GM23248 (cell line): ENCODE measurements at regions not wholly inside any gene's neighbourhood (a gene's known extent, or its start where the extent isn't known, plus 50 kb on each side); places are given as distances from the start of the nearest gene placed in this dataset.

Experiments used
- DNase-seq: peaks from one replicate; pipeline ENCODE4 v3.0.0-alpha.2; 2015
- H2AFZ ChIP-seq: fragments of 200-600 bp; sonication (generic); 2 replicates; pipeline ENCODE4 v1.6.1; 2016; ENCODE audit warnings: antibody characterized with exemption
- H3F3A ChIP-seq: fragments of 200-600 bp; sonication (generic); 2 replicates; pipeline ENCODE4 v1.6.1; 2016; ENCODE audit warnings: mild to moderate bottlenecking, antibody characterized with exemption, mixed run types; ENCODE audit not compliant: insufficient read depth
- H3K27ac ChIP-seq: fragments of 200-600 bp; sonication (generic); 2 replicates; pipeline ENCODE4 v1.5.1; 2016; ENCODE audit warnings: mild to moderate bottlenecking
- H3K27me3 ChIP-seq: fragments of 200-600 bp; sonication (generic); replicated peaks from 2 replicates; pipeline ENCODE4 v1.6.1; 2016; ENCODE audit warnings: mild to moderate bottlenecking; ENCODE audit not compliant: insufficient read depth
- H3K36me3 ChIP-seq: fragments of 200-600 bp; sonication (generic); 2 replicates; pipeline ENCODE4 v1.6.1; 2016; ENCODE audit warnings: low read depth, mild to moderate bottlenecking
- H3K4me1 ChIP-seq: fragments of 200-600 bp; sonication (generic); 2 replicates; pipeline ENCODE4 v1.6.1; 2016; ENCODE audit warnings: mild to moderate bottlenecking; ENCODE audit not compliant: insufficient read depth
- H3K4me2 ChIP-seq: fragments of 200-600 bp; sonication (generic); one replicate; pipeline ENCODE4 v1.6.1; 2016; ENCODE audit warnings: mild to moderate bottlenecking; ENCODE audit not compliant: unreplicated experiment
- H3K4me3 ChIP-seq: fragments of 200-600 bp; sonication (generic); 2 replicates; pipeline ENCODE4 v1.5.1; 2016; ENCODE audit warnings: mild to moderate bottlenecking
- H3K79me2 ChIP-seq: fragments of 200-600 bp; sonication (generic); 2 replicates; pipeline ENCODE4 v1.6.1; 2016; ENCODE audit warnings: mild to moderate bottlenecking; ENCODE audit not compliant: insufficient read depth
- H3K9ac ChIP-seq: fragments of 200-600 bp; sonication (generic); 2 replicates; pipeline ENCODE4 v1.6.1; 2016; ENCODE audit warnings: mild to moderate bottlenecking
- H3K9me2 ChIP-seq: fragments of 200-600 bp; sonication (generic); 2 replicates; pipeline ENCODE4 v1.6.1; 2016; ENCODE audit warnings: mixed run types, mild to moderate bottlenecking, moderate library complexity; ENCODE audit not compliant: insufficient read depth
- H3K9me3 ChIP-seq: fragments of 200-600 bp; sonication (generic); one replicate; pipeline ENCODE4 v1.6.1; 2017; ENCODE audit warnings: low read depth
- H4K20me1 ChIP-seq: fragments of 200-600 bp; sonication (generic); 2 replicates; pipeline ENCODE4 v1.6.0; 2016; ENCODE audit not compliant: insufficient read depth
- EZH2 ChIP-seq: fragments of 200-600 bp; sonication (generic); IDR thresholded peaks from 2 replicates; pipeline ENCODE4 v1.6.1; 2018; ENCODE audit warnings: antibody characterized with exemption, mild to moderate bottlenecking; ENCODE audit not compliant: insufficient read depth, poor library complexity, severe bottlenecking
- EZH2phosphoT487 ChIP-seq: fragments of 200-600 bp; sonication (generic); IDR thresholded peaks from 2 replicates; pipeline ENCODE4 v1.6.1; 2018; ENCODE audit warnings: antibody characterized with exemption, moderate library complexity, mild to moderate bottlenecking, low read depth; ENCODE audit not compliant: insufficient read depth
- WGBS, 2 experiments: methylation state at CpG; one replicate each; pipeline ENCODE4 v1.1.6; 2015 to 2017; ENCODE audit warnings: low lambda C conversion rate in 2 of 2, low coverage in 1 of 2; ENCODE audit errors: missing lambda C conversion rate in 2 of 2; 5-methylcytosine and 5-hydroxymethylcytosine counted together
- in situ Hi-C: fragments of 300-500 bp; cut with MboI; formaldehyde crosslinking; loops from 2 replicates; pipeline ENCODE4 v1.15.0; 2020

GRCh38 chr15:23890218-23890617 lies 203.1 kb upstream of the NDN start:
- TF ChIP-seq EZH2phosphoT487 (no peak), EZH2 (no peak)
- Histone ChIP-seq H3K9me2 (no peaks in the 10 kb centered on the region), H3K79me2 (no peaks in the 10 kb centered on the region), H3K4me1 (no peaks in the 10 kb centered on the region), H3K36me3 (no peaks in the 10 kb centered on the region), H3K27me3 (no peaks in the 10 kb centered on the region), H2AFZ (no peak overlapping the region), H3F3A (no peaks in the 10 kb centered on the region), H3K4me2 (no peak overlapping the region), H3K27ac (no peak overlapping the region), H3K9me3 (no peaks in the 10 kb centered on the region), H3K4me3 (no peak overlapping the region), H4K20me1 (no peaks in the 10 kb centered on the region), H3K9ac (no peak overlapping the region)
- 12 to 18% methylated on average over 2 of the region's 2 CpGs for WGBS, 2 experiments
- DNase-seq: no peak
- in situ Hi-C loops: no loop called here

GRCh38 chr15:23897091-23897490 lies 210.0 kb upstream of the NDN start:
- no peak overlapping the region for H3K9ac ChIP-seq
- no peak overlapping the region for H3K27ac ChIP-seq
- H3K4me1 ChIP-seq: no peaks in the 10 kb centered on the region
- WGBS, 2 experiments: 21 to 35% methylated on average over 6 of the region's 6 CpGs
- no peak overlapping the region for H2AFZ ChIP-seq
- no peak overlapping the region for H3K4me3 ChIP-seq
- no peaks in the 10 kb centered on the region for H3K79me2 ChIP-seq
- H3K9me2 ChIP-seq: no peaks in the 10 kb centered on the region
- H4K20me1 ChIP-seq: no peaks in the 10 kb centered on the region
- H3K36me3 ChIP-seq: no peaks in the 10 kb centered on the region
- DNase-seq: no peak
- H3K27me3 ChIP-seq: no peaks in the 10 kb centered on the region
- no peaks in the 10 kb centered on the region for H3K9me3 ChIP-seq
- TF ChIP-seq EZH2 (no peak), EZH2phosphoT487 (no peak)
- in situ Hi-C loops: no loop called here
- no peak overlapping the region for H3K4me2 ChIP-seq
- no peaks in the 10 kb centered on the region for H3F3A ChIP-seq

GRCh38 chr15:23897531-23897930 lies 210.4 kb upstream of the NDN start:
- H2AFZ ChIP-seq: no peak overlapping the region
- TF ChIP-seq EZH2 (no peak), EZH2phosphoT487 (no peak)
- no peak overlapping the region for H3K9ac ChIP-seq
- H3K36me3 ChIP-seq: no peaks in the 10 kb centered on the region
- no peak overlapping the region for H3K27ac ChIP-seq
- no peak overlapping the region for H3K4me2 ChIP-seq
- H3K9me3 ChIP-seq: no peaks in the 10 kb centered on the region
- no peaks in the 10 kb centered on the region for H3K4me1 ChIP-seq
- no peaks in the 10 kb centered on the region for H3F3A ChIP-seq
- in situ Hi-C loops: no loop called here
- 33 to 42% methylated on average over 24 of the region's 24 CpGs for WGBS, 2 experiments
- H3K79me2 ChIP-seq: no peaks in the 10 kb centered on the region
- no peaks in the 10 kb centered on the region for H4K20me1 ChIP-seq
- H3K4me3 ChIP-seq: no peak overlapping the region
- no peaks in the 10 kb centered on the region for H3K27me3 ChIP-seq
- no peaks in the 10 kb centered on the region for H3K9me2 ChIP-seq
- DNase-seq: no peak

- no peaks in the 10 kb centered on the region for H3K4me1 ChIP-seq
- no peak overlapping the region for H2AFZ ChIP-seq
- DNase-seq: no peak
- H3K9me2 ChIP-seq: no peaks in the 10 kb centered on the region
- no peaks in the 10 kb centered on the region for H3K27me3 ChIP-seq
- no peak overlapping the region for H3K4me3 ChIP-seq
- H3K79me2 ChIP-seq: no peaks in the 10 kb centered on the region
- H4K20me1 ChIP-seq: no peaks in the 10 kb centered on the region
- no peak overlapping the region for H3K4me2 ChIP-seq
- TF ChIP-seq EZH2phosphoT487: no peak
- no peak for TF ChIP-seq EZH2
- H3K9ac ChIP-seq: no peak overlapping the region
- no peaks in the 10 kb centered on the region for H3K9me3 ChIP-seq
- H3K27ac ChIP-seq: no peak overlapping the region
- 5 to 8% methylated on average over 2 of the region's 2 CpGs for WGBS, 2 experiments
- in situ Hi-C loops: no loop called here
- no peaks in the 10 kb centered on the region for H3K36me3 ChIP-seq
- H3F3A ChIP-seq: no peaks in the 10 kb centered on the region
These were observed 222.9 kb upstream of the NDN start for GRCh38 chr15:23910030-23910429.

GRCh38 chr15:23912191-23912590 lies 225.1 kb upstream of the NDN start:
- Histone ChIP-seq H3K36me3 (no peaks in the 10 kb centered on the region), H3F3A (no peaks in the 10 kb centered on the region), H3K4me3 (no peak overlapping the region), H3K27ac (no peak overlapping the region), H3K9me3 (no peaks in the 10 kb centered on the region), H2AFZ (no peak overlapping the region), H3K4me2 (no peak overlapping the region), H3K4me1 (no peaks in the 10 kb centered on the region), H3K27me3 (no peaks in the 10 kb centered on the region), H3K9me2 (no peaks in the 10 kb centered on the region), H3K9ac (no peak overlapping the region), H3K79me2 (no peaks in the 10 kb centered on the region), H4K20me1 (no peaks in the 10 kb centered on the region)
- 11 to 13% methylated on average over 12 of the region's 12 CpGs for WGBS, 2 experiments
- TF ChIP-seq EZH2 (no peak), EZH2phosphoT487 (no peak)
- DNase-seq: no peak
- in situ Hi-C loops: no loop called here
